ENCODE measurements at regions not wholly inside any gene's neighbourhood (a gene's known extent, or its start where the extent isn't known, plus 50 kb on each side); places are given as distances from the start of the nearest gene placed in this dataset.

- Mint-ChIP-seq H3K4me1 (ENCODE audit: low read depth, unreplicated experiment) (no peaks in the 10 kb centered on the region), H3K4me3 (ENCODE audit: unreplicated experiment) (no peak overlapping the region), H3K27me3 (ENCODE audit: insufficient read depth, unreplicated experiment) (peaks cover 4% of the 10 kb centered on the region), H3K36me3 (ENCODE audit: insufficient read depth, unreplicated experiment) (no peaks in the 10 kb centered on the region), H3K27ac (ENCODE audit: unreplicated experiment) (no peak overlapping the region), H3K9me3 (ENCODE audit: unreplicated experiment) (no peaks in the 10 kb centered on the region)
- POLR2A ChIA-PET, result interaction anchor here (0.5 kb wide), 1 partner anchor 502 kb away, joined by 4 read pairs; no protein-coding TSS in a partner anchor
- H3K27me3 ChIP-seq (replicated peaks; ENCODE audit: control insufficient read depth, insufficient read depth, low read length), result no peaks in the 10 kb centered on the region
- peak in 1 of 2 experiments; percentile 42 for DNase-seq
- CTCF ChIA-PET, result interaction anchor here (0.7 to 2.0 kb wide), 16 partner anchors 9 to 478 kb away, joined by 3 to 15 read pairs (median 4); no protein-coding TSS in a partner anchor
- peak; percentile 81 to 85 for TF ChIP-seq CTCF (IDR thresholded peaks at IDR 0.05; ENCODE audit: insufficient read depth in 1 of 2, low read depth in 1 of 2, low read length in 1 of 2, severe bottlenecking in 1 of 2, unreplicated experiment in 1 of 2)
- H3K36me3 ChIP-seq (ENCODE audit: control insufficient read depth, insufficient read depth, low read length), result no peaks in the 10 kb centered on the region
- BruUV-seq (replicated peaks), result no TSS peak
- intact Hi-C loops (cut with micrococcal nuclease; ENCODE audit: unreplicated experiment), result loop anchor here (1.0 kb wide), 3 partner anchors 30 to 504 kb away; partner anchors contain the start of gene EXOG
- H3K4me1 ChIP-seq, result no peaks in the 10 kb centered on the region
- H3K4me3 ChIP-seq (ENCODE audit: low read depth, low read length), result no peak overlapping the region
- H3K9me3 ChIP-seq, result no peaks in the 10 kb centered on the region
Measured at GRCh38 chr3:39000008-39000450, 51.7 kb downstream of the SCN11A start.

GRCh38 chr3:38998086-38998485 is 53.7 kb downstream of the SCN11A start:
- Mint-ChIP-seq H3K4me3 (ENCODE audit: unreplicated experiment) (no peak overlapping the region), H3K27ac (ENCODE audit: unreplicated experiment) (no peak overlapping the region), H3K27me3 (ENCODE audit: insufficient read depth, unreplicated experiment) (peaks cover 12% of the 10 kb centered on the region), H3K9me3 (ENCODE audit: unreplicated experiment) (no peaks in the 10 kb centered on the region), H3K36me3 (ENCODE audit: insufficient read depth, unreplicated experiment) (no peaks in the 10 kb centered on the region), H3K4me1 (ENCODE audit: low read depth, unreplicated experiment) (no peaks in the 10 kb centered on the region)
- no peak for TF ChIP-seq CTCF (IDR thresholded peaks at IDR 0.05; ENCODE audit: insufficient read depth in 1 of 2, low read depth in 1 of 2, low read length in 1 of 2, severe bottlenecking in 1 of 2, unreplicated experiment in 1 of 2)
- Histone ChIP-seq H3K4me3 (ENCODE audit: low read depth, low read length) (no peak overlapping the region), H3K9me3 (no peaks in the 10 kb centered on the region), H3K4me1 (no peaks in the 10 kb centered on the region), H3K27me3 (replicated peaks; ENCODE audit: control insufficient read depth, insufficient read depth, low read length) (no peaks in the 10 kb centered on the region), H3K36me3 (ENCODE audit: control insufficient read depth, insufficient read depth, low read length) (no peaks in the 10 kb centered on the region)
- ChIA-PET CTCF (no interaction called here), POLR2A (no interaction called here)
- intact Hi-C loops (cut with micrococcal nuclease; ENCODE audit: unreplicated experiment), result no loop called here
- no TSS peak for BruUV-seq (replicated peaks)
- no peak for DNase-seq

DNA sequence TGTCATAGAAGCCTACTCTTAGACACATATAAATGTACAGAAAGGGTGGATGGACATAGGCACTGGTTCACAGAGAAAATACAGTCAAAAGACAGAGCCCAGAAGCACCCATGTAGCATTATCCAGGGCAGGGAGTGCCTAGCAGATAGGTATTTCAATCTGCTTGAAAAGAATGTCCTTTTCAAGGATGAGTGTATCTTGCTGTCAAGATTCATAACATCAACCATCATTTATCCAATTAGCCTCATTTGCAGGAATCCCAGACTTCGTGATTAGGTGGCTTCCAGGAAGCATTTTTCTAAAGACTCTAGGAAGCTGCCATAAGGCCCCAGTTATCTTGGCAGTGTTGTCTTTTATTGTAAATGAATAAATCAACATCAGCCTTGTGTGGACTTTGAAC is 55.6 kb downstream of the SCN11A start:
- no peak for TF ChIP-seq CTCF (IDR thresholded peaks at IDR 0.05; ENCODE audit: insufficient read depth in 1 of 2, low read depth in 1 of 2, low read length in 1 of 2, severe bottlenecking in 1 of 2, unreplicated experiment in 1 of 2)
- BruUV-seq (replicated peaks), result no TSS peak
- no peak for DNase-seq
- H3K4me1 ChIP-seq, result no peaks in the 10 kb centered on the region
- Mint-ChIP-seq H3K4me1 (ENCODE audit: low read depth, unreplicated experiment) (no peaks in the 10 kb centered on the region), H3K4me3 (ENCODE audit: unreplicated experiment) (no peak overlapping the region), H3K9me3 (ENCODE audit: unreplicated experiment) (no peaks in the 10 kb centered on the region), H3K27ac (ENCODE audit: unreplicated experiment) (no peak overlapping the region), H3K27me3 (ENCODE audit: insufficient read depth, unreplicated experiment) (peaks cover 12% of the 10 kb centered on the region), H3K36me3 (ENCODE audit: insufficient read depth, unreplicated experiment) (no peaks in the 10 kb centered on the region)
- POLR2A ChIA-PET, result no interaction called here
- no peak overlapping the region for H3K4me3 ChIP-seq (ENCODE audit: low read depth, low read length)
- H3K9me3 ChIP-seq, result no peaks in the 10 kb centered on the region
- intact Hi-C loops (cut with micrococcal nuclease; ENCODE audit: unreplicated experiment), result no loop called here
- no peaks in the 10 kb centered on the region for H3K27me3 ChIP-seq (replicated peaks; ENCODE audit: control insufficient read depth, insufficient read depth, low read length)
- no peaks in the 10 kb centered on the region for H3K36me3 ChIP-seq (ENCODE audit: control insufficient read depth, insufficient read depth, low read length)
- CTCF ChIA-PET, result no interaction called here
